Transverse colon (tissue), 4 donors: ENCODE measurements at regions not wholly inside any gene's neighbourhood (a gene's known extent, or its start where the extent isn't known, plus 50 kb on each side); places are given as distances from the start of the nearest gene placed in this dataset.

Experiments used
- DNase-seq: peaks from one replicate; pipeline ENCODE4 v3.0.0-alpha.2; 2019
- H3K27ac ChIP-seq, 4 donors: fragments of 200-600 bp; sonication (generic); 2 replicates each; pipeline ENCODE4 v1.5.1; 2016 to 2018; ENCODE audit warnings: inconsistent platforms in 4 of 4
- H3K27me3 ChIP-seq: fragments of 200-600 bp; sonication (generic); 2 replicates; pipeline ENCODE4 v1.5.1; 2017; ENCODE audit warnings: inconsistent platforms
- H3K36me3 ChIP-seq, 4 donors: fragments of 200-600 bp; sonication (generic); 2 replicates each; pipeline ENCODE4 v1.5.1; 2017 to 2019; ENCODE audit warnings: inconsistent platforms in 4 of 4
- H3K4me1 ChIP-seq, 4 donors: fragments of 200-600 bp; sonication (generic); 2 replicates each; pipeline ENCODE4 v1.5.1; 2017 to 2020; ENCODE audit warnings: inconsistent platforms in 4 of 4
- H3K4me3 ChIP-seq, 4 donors: fragments of 200-600 bp; sonication (generic); 1 replicate in 1 of 4; 2 replicates in 3 of 4; pipeline versions ENCODE4 v1.5.1 to v1.6.1; 2017 to 2019; ENCODE audit warnings: inconsistent platforms in 4 of 4
- H3K9me3 ChIP-seq, 2 donors: fragments of 200-600 bp; sonication (generic); 2 replicates each; pipeline ENCODE4 v1.5.1; 2017 to 2019; ENCODE audit warnings: inconsistent platforms in 2 of 2
- EP300 ChIP-seq: sonication (generic); formaldehyde crosslinking; IDR thresholded peaks from one replicate; pipeline ENCODE4 v1.6.1; 2017; ENCODE audit warnings: antibody characterized with exemption, low read depth
- POLR2A ChIP-seq: fragments of 450-650 bp; IDR thresholded peaks from one replicate; pipeline ENCODE4 v1.6.1; 2016; ENCODE audit warnings: antibody characterized with exemption, mild to moderate bottlenecking, moderate library complexity
- POLR2AphosphoS5 ChIP-seq, 3 donors: sonication (generic); formaldehyde crosslinking; IDR thresholded peaks; one replicate each; pipeline ENCODE4 v1.6.1; 2016; ENCODE audit warnings: antibody characterized with exemption in 3 of 3
- WGBS, 2 donors: methylation state at CpG; one replicate each; pipeline ENCODE4 v1.1.5; 2018; ENCODE audit warnings: low coverage in 1 of 2; 5-methylcytosine and 5-hydroxymethylcytosine counted together
- in situ Hi-C, 4 donors: fragments of 200-750 bp; cut with MboI; loops; one replicate each; pipeline versions ENCODE4 v1.15.0 to v1.15.1; 2017; ENCODE audit warnings: low sequenced_read_pairs in 3 of 4, low pct_ligation_motif_present in 1 of 4, low pct_unique_long_range_greater_than_20kb in 1 of 4
- intact Hi-C: fragments of 100-400 bp; cut with DNase I; formaldehyde crosslinking; loops from one replicate; pipeline ENCODE4 v1.15.1; 2023; ENCODE audit warnings: low total_unique reads
- TF ChIP-seq, protein P1 (sequence below), 5 experiments: fragments of 200-600 bp in 3 of 5; fragments of 450-650 bp in 2 of 5; sonication (generic) in 3 of 5; IDR thresholded peaks; 1 replicate in 2 of 5; 2 replicates in 3 of 5; pipeline ENCODE4 v1.5.1; 2016 to 2017; ENCODE audit warnings: antibody characterized with exemption in 5 of 5, inconsistent platforms in 3 of 5, mild to moderate bottlenecking in 2 of 5, moderate library complexity in 1 of 5

DNA sequence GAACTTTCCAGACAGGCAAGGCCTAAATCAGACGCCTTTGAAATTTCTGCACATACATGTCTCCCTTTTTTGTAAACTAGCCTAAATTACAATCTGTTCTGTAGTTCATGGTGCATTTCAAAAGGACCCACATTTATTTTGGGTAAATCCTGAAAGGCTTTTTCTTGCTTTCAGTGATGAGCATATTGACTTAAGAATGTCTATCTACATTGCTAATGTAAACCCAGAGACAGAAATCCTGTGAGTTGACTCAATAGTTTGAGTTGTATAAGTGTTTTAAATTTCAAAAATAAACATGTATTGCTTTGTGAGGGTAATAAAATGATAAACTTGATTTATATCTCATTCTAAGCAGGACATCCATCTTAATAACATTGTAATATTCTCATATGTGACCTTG is 977.0 kb upstream of the NR2F2 start:
- Histone ChIP-seq H3K27ac (no peak overlapping the region), H3K27me3 (no peaks in the 10 kb centered on the region), H3K4me3 (no peak overlapping the region), H3K9me3 (no peaks in the 10 kb centered on the region), H3K4me1 (no peaks in the 10 kb centered on the region), H3K36me3 (no peaks in the 10 kb centered on the region)
- no peak for DNase-seq
- TF ChIP-seq POLR2AphosphoS5 (IDR thresholded peaks at IDR 0.05) (no peak), EP300 (no peak), POLR2A (no peak)
- TF ChIP-seq, protein P1, sequence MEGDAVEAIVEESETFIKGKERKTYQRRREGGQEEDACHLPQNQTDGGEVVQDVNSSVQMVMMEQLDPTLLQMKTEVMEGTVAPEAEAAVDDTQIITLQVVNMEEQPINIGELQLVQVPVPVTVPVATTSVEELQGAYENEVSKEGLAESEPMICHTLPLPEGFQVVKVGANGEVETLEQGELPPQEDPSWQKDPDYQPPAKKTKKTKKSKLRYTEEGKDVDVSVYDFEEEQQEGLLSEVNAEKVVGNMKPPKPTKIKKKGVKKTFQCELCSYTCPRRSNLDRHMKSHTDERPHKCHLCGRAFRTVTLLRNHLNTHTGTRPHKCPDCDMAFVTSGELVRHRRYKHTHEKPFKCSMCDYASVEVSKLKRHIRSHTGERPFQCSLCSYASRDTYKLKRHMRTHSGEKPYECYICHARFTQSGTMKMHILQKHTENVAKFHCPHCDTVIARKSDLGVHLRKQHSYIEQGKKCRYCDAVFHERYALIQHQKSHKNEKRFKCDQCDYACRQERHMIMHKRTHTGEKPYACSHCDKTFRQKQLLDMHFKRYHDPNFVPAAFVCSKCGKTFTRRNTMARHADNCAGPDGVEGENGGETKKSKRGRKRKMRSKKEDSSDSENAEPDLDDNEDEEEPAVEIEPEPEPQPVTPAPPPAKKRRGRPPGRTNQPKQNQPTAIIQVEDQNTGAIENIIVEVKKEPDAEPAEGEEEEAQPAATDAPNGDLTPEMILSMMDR (IDR thresholded peaks at IDR 0.05) = no peak
- 80 to 100% methylated on average over 1 of the region's 1 CpG for WGBS, 2 donors
- intact Hi-C loops = no loop called here
- in situ Hi-C loops = no loop called here

DNA sequence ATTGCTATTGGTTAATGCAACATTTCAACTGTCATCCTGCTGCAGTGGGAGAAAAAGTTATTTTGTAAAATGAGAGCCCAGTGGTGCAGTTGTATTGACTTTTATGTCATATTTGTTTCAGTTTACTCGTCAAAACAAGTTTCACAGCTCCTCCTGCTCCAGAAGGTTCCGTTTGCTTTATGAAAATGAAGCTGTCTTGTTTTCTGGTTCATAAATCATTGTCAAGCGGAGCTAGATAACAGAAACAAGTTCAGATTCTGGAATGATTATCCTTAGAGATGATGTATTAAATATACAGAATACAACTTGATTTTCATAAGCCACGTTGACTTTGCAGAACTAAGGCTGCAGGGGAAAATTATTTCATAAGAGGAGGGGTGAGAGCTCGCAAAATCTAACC is 970.5 kb upstream of the NR2F2 start:
- whole genome bisulfite sequencing, 2 donors = 60 to 61% methylated on average over 5 of the region's 5 CpGs
- Histone ChIP-seq H3K36me3 (no peaks in the 10 kb centered on the region), H3K27ac (no peak overlapping the region), H3K9me3 (no peaks in the 10 kb centered on the region), H3K27me3 (no peaks in the 10 kb centered on the region), H3K4me1 (no peaks in the 10 kb centered on the region), H3K4me3 (no peak overlapping the region)
- intact Hi-C loops = no loop called here
- no peak for TF ChIP-seq EP300
- TF ChIP-seq, protein P1 (IDR thresholded peaks at IDR 0.05) = no peak
- TF ChIP-seq POLR2AphosphoS5 (IDR thresholded peaks at IDR 0.05) = no peak
- no peak for TF ChIP-seq POLR2A
- in situ Hi-C loops = no loop called here
- no peak for DNase-seq

DNA sequence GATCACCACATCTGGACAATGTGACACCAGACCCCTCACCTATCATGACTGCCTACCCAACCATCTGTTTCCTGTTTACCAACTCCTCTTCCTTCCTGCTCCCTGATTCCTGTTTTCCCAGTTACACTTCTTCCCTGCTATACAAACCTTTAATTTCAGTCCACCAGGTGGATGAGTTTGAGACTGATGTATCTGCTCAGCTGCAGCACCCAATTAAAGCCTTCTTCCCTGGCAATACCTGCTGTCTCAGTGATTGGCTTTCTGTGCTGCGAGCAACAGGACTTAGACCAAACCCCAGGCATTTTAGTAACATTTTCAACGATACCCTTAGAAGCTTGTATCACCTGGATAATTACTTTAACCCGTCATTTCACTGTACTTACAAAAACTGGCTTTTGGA is 968.2 kb upstream of the NR2F2 start:
- DNase-seq = no peak
- intact Hi-C loops (no loop called here), in situ Hi-C loops (no loop called here)
- no peak overlapping the region for H3K4me3 ChIP-seq
- H3K27ac ChIP-seq = no peak overlapping the region
- H3K36me3 ChIP-seq = no peaks in the 10 kb centered on the region
- TF ChIP-seq POLR2AphosphoS5 (IDR thresholded peaks at IDR 0.05) (no peak), EP300 (no peak), POLR2A (no peak)
- TF ChIP-seq, protein P1 (IDR thresholded peaks at IDR 0.05) = no peak
- H3K27me3 ChIP-seq = no peaks in the 10 kb centered on the region
- 51 to 79% methylated on average over 3 of the region's 3 CpGs for WGBS, 2 donors
- no peaks in the 10 kb centered on the region for H3K4me1 ChIP-seq
- H3K9me3 ChIP-seq = no peaks in the 10 kb centered on the region

DNA sequence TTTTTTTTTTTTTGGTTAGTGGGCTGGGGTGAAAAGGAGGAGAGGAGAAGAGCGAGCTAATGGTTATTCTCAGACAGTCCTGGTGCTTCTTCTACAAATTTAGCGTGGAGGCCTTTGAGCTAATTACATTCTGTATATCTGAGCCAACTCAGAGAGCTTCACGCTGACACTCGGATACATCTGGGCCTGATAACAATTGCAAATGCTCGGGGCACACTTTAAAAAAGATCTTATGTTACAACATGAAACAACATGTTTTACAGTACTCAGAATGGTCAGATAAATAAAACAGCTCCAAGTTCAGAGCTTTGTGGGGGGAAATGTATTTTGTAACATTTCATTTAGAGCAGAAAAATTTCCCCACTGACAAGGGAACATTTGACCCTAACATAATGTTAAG is 966.9 kb upstream of the NR2F2 start:
- intact Hi-C loops (no loop called here), in situ Hi-C loops (no loop called here)
- H3K4me1 ChIP-seq = no peaks in the 10 kb centered on the region
- no peaks in the 10 kb centered on the region for H3K36me3 ChIP-seq
- 56 to 58% methylated on average over 2 to 5 of the region's 5 CpGs for WGBS, 2 donors
- no peaks in the 10 kb centered on the region for H3K27me3 ChIP-seq
- DNase-seq = no peak
- no peaks in the 10 kb centered on the region for H3K9me3 ChIP-seq
- H3K4me3 ChIP-seq = no peak overlapping the region
- no peak overlapping the region for H3K27ac ChIP-seq
- TF ChIP-seq EP300 (no peak), POLR2AphosphoS5 (IDR thresholded peaks at IDR 0.05) (no peak), POLR2A (no peak)
- TF ChIP-seq, protein P1 (IDR thresholded peaks at IDR 0.05) = no peak
